ENCODE measurements at regions not wholly inside any gene's neighbourhood (a gene's known extent, or its start where the extent isn't known, plus 50 kb on each side); places are given as distances from the start of the nearest gene placed in this dataset.

DNA sequence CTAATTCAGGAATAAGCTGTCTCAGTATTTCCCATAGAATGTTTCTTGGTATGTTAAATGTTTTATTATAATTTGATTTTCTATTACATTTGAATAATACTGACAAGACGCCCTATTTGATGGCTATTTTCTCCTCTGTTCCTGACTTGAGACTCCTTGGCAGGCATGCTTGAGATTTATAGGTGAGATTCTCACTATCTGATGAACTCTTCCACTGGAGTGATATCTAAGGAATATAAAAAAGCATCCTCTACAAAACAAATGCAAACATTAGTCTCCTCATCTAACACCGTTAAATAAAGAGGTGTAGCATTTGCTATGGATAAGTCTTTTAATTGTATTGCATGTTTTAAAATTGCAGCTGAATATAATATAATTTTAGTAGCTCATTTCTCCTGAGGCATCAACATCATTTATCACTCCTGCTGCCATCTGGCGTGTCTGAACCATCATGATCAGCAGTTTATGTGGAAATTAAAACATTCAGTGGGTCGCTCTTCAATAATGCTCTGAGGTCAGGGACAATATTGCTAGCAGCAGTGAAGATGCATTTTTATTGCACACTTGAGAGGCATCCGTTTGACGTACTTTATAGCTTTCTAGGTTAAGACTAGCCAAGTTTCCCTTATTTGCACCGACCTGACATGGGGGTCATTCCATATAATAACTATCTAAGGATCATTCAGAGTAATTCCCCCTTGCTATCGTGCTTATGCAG is 210.4 kb upstream of the GALNTL6 start:
- TF ChIP-seq, protein P1, sequence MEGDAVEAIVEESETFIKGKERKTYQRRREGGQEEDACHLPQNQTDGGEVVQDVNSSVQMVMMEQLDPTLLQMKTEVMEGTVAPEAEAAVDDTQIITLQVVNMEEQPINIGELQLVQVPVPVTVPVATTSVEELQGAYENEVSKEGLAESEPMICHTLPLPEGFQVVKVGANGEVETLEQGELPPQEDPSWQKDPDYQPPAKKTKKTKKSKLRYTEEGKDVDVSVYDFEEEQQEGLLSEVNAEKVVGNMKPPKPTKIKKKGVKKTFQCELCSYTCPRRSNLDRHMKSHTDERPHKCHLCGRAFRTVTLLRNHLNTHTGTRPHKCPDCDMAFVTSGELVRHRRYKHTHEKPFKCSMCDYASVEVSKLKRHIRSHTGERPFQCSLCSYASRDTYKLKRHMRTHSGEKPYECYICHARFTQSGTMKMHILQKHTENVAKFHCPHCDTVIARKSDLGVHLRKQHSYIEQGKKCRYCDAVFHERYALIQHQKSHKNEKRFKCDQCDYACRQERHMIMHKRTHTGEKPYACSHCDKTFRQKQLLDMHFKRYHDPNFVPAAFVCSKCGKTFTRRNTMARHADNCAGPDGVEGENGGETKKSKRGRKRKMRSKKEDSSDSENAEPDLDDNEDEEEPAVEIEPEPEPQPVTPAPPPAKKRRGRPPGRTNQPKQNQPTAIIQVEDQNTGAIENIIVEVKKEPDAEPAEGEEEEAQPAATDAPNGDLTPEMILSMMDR (IDR thresholded peaks at IDR 0.05; ENCODE audit: low read length): no peak
- TF ChIP-seq EZH2 (IDR thresholded peaks at IDR 0.05; ENCODE audit: borderline replicate concordance, low read length): no peak

All from OCI-LY1 (cell line).